Endothelial cell of umbilical vein (primary cell): ENCODE measurements at regions not wholly inside any gene's neighbourhood (a gene's known extent, or its start where the extent isn't known, plus 50 kb on each side); places are given as distances from the start of the nearest gene placed in this dataset.

Experiments
- BruUV-seq: library from RNA; stranded (reverse); fragments of 400-500 nt; replicated peaks from 2 replicates; lab custom pipeline; 2021; lab: Mats Ljungman, UMichigan
- CTCF ChIA-PET: fragments of 300-600, 350-600 bp; sonication (Branson Sonifier 250); formaldehyde crosslinking; loops from one replicate; lab custom pipeline; 2021; ENCODE audit warnings: antibody characterized with exemption, inconsistent platforms; lab: Charles Lee
- POLR2A ChIA-PET: fragments of 300-600, 350-600 bp; sonication (Branson Sonifier 250); formaldehyde crosslinking; loops from one replicate; lab custom pipeline; 2021; ENCODE audit warnings: antibody characterized with exemption, inconsistent platforms; lab: Charles Lee
- DNase-seq: peaks from one replicate; pipeline ENCODE4 v3.0.0-alpha.2; 2011; ENCODE audit warnings: low read depth, low spot score
- FAIRE-seq: peaks from 2 replicates; lab custom pipeline; 2011; peaks lifted over from hg19 to GRCh38; lab: Jason Lieb, UNC
- H2AFZ ChIP-seq: 2 replicates; pipeline ENCODE4 v1.6.0; 2012; ENCODE audit warnings: low read depth, low read length, control low read depth, inconsistent platforms
- H3K27ac ChIP-seq: 2 replicates; pipeline ENCODE4 v1.5.1; 2011; ENCODE audit warnings: low read depth, mild to moderate bottlenecking, control low read depth, low read length, moderate library complexity; ENCODE audit not compliant: insufficient read depth
- H3K27me3 ChIP-seq, 2 experiments: 2 replicates each; pipeline versions ENCODE4 v1.6.0 to v1.6.1; 2011; ENCODE audit warnings: low read length in 2 of 2, mixed read lengths in 1 of 2; ENCODE audit not compliant: control insufficient read depth in 2 of 2, insufficient read depth in 2 of 2
- H3K36me3 ChIP-seq, 2 experiments: 2 replicates in 1 of 2; 3 replicates in 1 of 2; pipeline ENCODE4 v1.5.1; 2011; ENCODE audit warnings: low read length in 2 of 2, mild to moderate bottlenecking in 1 of 2, moderate library complexity in 1 of 2; ENCODE audit not compliant: control insufficient read depth in 2 of 2, insufficient read depth in 2 of 2; ENCODE audit errors: extremely low read depth in 1 of 2
- H3K4me1 ChIP-seq: 3 replicates; pipeline ENCODE4 v1.5.1; 2011; ENCODE audit warnings: mild to moderate bottlenecking, low read length; ENCODE audit not compliant: control insufficient read depth, insufficient read depth; ENCODE audit errors: extremely low read depth
- H3K4me2 ChIP-seq: 2 replicates; pipeline ENCODE4 v1.6.1; 2011; ENCODE audit warnings: low read length, control low read depth, mixed read lengths; ENCODE audit not compliant: insufficient read depth
- H3K4me3 ChIP-seq, 3 experiments: fragments of 200-600 bp in 1 of 3; sonication (generic), shearing (Covaris generic) in 1 of 3; replicated peaks in 1 of 3; 2 replicates each; pipeline ENCODE4 v1.5.1; 2011 to 2016; ENCODE audit warnings: control low read depth in 3 of 3, low read length in 3 of 3, mild to moderate bottlenecking in 2 of 3, inconsistent platforms in 1 of 3, low read depth in 1 of 3, moderate library complexity in 1 of 3; ENCODE audit not compliant: insufficient read depth in 1 of 3
- H3K79me2 ChIP-seq: 2 replicates; pipeline ENCODE4 v1.6.0; 2012; ENCODE audit warnings: low read length, inconsistent platforms; ENCODE audit not compliant: control insufficient read depth, insufficient read depth
- H3K9ac ChIP-seq: replicated peaks from 2 replicates; pipeline ENCODE3; 2011; ENCODE audit warnings: low read length, control low read depth; ENCODE audit not compliant: insufficient read depth; ENCODE audit errors: extremely low read depth
- H3K9me1 ChIP-seq: replicated peaks from 3 replicates; pipeline ENCODE4 v1.6.0; 2011; ENCODE audit warnings: mild to moderate bottlenecking, low read length; ENCODE audit not compliant: control insufficient read depth, insufficient read depth; ENCODE audit errors: extremely low read depth
- H3K9me3 ChIP-seq: replicated peaks from 2 replicates; pipeline ENCODE4 v1.5.1; 2012; ENCODE audit warnings: low read length, inconsistent platforms; ENCODE audit not compliant: control insufficient read depth, insufficient read depth
- H4K20me1 ChIP-seq: replicated peaks from 2 replicates; pipeline ENCODE3; 2011; ENCODE audit warnings: mild to moderate bottlenecking, low read length; ENCODE audit not compliant: control insufficient read depth, insufficient read depth; ENCODE audit errors: extremely low read depth
- CTCF ChIP-seq, 2 donors: IDR thresholded peaks; 1 replicate in 1 of 2; 2 replicates in 1 of 2; pipeline ENCODE4 v1.5.1; 2011; ENCODE audit warnings: low read length in 2 of 2, mild to moderate bottlenecking in 2 of 2, moderate library complexity in 2 of 2, control low read depth in 1 of 2, inconsistent platforms in 1 of 2, low read depth in 1 of 2; ENCODE audit not compliant: insufficient read depth in 1 of 2; ENCODE audit errors: extremely low read depth in 1 of 2
- EZH2 ChIP-seq: IDR thresholded peaks from 2 replicates; pipeline ENCODE4 v1.6.1; 2012; ENCODE audit warnings: borderline replicate concordance, low read depth, mild to moderate bottlenecking, moderate library complexity, low read length, inconsistent platforms; ENCODE audit not compliant: severe bottlenecking
- FOS ChIP-seq: IDR thresholded peaks from 2 replicates; pipeline ENCODE4 v1.6.1; 2011; ENCODE audit warnings: mild to moderate bottlenecking, low read length, moderate library complexity, borderline replicate concordance; ENCODE audit not compliant: insufficient read depth
- GATA2 ChIP-seq: IDR thresholded peaks from 2 replicates; pipeline ENCODE4 v1.7.0; 2011; ENCODE audit warnings: low read depth, mild to moderate bottlenecking, moderate library complexity, mixed read lengths, low read length; ENCODE audit not compliant: insufficient read length, insufficient read depth
- JUN ChIP-seq: IDR thresholded peaks from 2 replicates; pipeline ENCODE4 v1.6.1; 2011; ENCODE audit warnings: borderline replicate concordance, low read depth; ENCODE audit not compliant: insufficient read length, insufficient read depth
- MAX ChIP-seq: IDR thresholded peaks from 2 replicates; pipeline ENCODE4 v1.6.1; 2011; ENCODE audit not compliant: insufficient read depth, insufficient read length
- MYC ChIP-seq: IDR thresholded peaks from one replicate; pipeline ENCODE4 v1.6.1; 2011; ENCODE audit warnings: mild to moderate bottlenecking, low read depth, low read length
- POLR2A ChIP-seq: IDR thresholded peaks from 2 replicates; pipeline ENCODE4 v1.6.1; 2012; ENCODE audit warnings: low read depth, mild to moderate bottlenecking, control low read depth, low read length
- POLR2AphosphoS5 ChIP-seq: IDR thresholded peaks from 2 replicates; pipeline ENCODE4 v1.6.1; 2012; ENCODE audit warnings: low read depth, mild to moderate bottlenecking, control low read depth, low read length, moderate library complexity; ENCODE audit not compliant: insufficient read depth
- dilution Hi-C: fragments of 300-500 bp; cut with MboI; formaldehyde crosslinking; loops from one replicate; pipeline ENCODE4 v1.15.0; 2019; ENCODE audit warnings: low sequenced_read_pairs; ENCODE audit not compliant: extremely low pct_ligation_motif_present
- intact Hi-C: fragments of 100-400 bp; cut with micrococcal nuclease; formaldehyde crosslinking; loops from one replicate; pipeline ENCODE4 v1.10.0; 2022

- Histone ChIP-seq H4K20me1 (no peaks in the 10 kb centered on the region), H3K27me3 (peaks cover 0 to 1% of the 10 kb centered on the region in 2 experiments), H3K9ac (no peak overlapping the region), H3K79me2 (no peaks in the 10 kb centered on the region), H3K4me2 (no peak overlapping the region), H3K9me3 (no peaks in the 10 kb centered on the region), H3K27ac (no peak overlapping the region), H3K4me1 (no peaks in the 10 kb centered on the region), H3K4me3 (no peak overlapping the region), H3K9me1 (no peaks in the 10 kb centered on the region), H2AFZ (no peak overlapping the region), H3K36me3 (no peaks in the 10 kb centered on the region)
- BruUV-seq: no TSS peak
- intact Hi-C loops (no loop called here), dilution Hi-C loops (no loop called here)
- FAIRE-seq (no peak), DNase-seq (no peak)
- TF ChIP-seq CTCF (IDR thresholded peaks at IDR 0.05; ENCODE audit: extremely low read depth in 1 of 2, insufficient read depth in 1 of 2, low read depth in 1 of 2, low read length in 2 of 2): no peak
- TF ChIP-seq FOS: no peak
- TF ChIP-seq GATA2: no peak
- no peak for TF ChIP-seq POLR2AphosphoS5
- TF ChIP-seq MAX: no peak
- no peak for TF ChIP-seq POLR2A
- TF ChIP-seq MYC: no peak
- TF ChIP-seq EZH2: no peak
- TF ChIP-seq JUN: no peak
- ChIA-PET POLR2A (no interaction called here), CTCF (no interaction called here)
Observed at GRCh38 chr18:28510210-28510609, 333.3 kb upstream of the CDH2 start.
